AG09319 (cell line): ENCODE measurements at regions not wholly inside any gene's neighbourhood (a gene's known extent, or its start where the extent isn't known, plus 50 kb on each side); places are given as distances from the start of the nearest gene placed in this dataset.

Experiments
- DNase-seq: peaks from one replicate; pipeline ENCODE4 v3.0.0-alpha.2; 2010; ENCODE audit warnings: low read depth; ENCODE audit errors: extremely low read depth
- CTCF ChIP-seq: IDR thresholded peaks from 2 replicates; pipeline ENCODE4 v1.5.1; 2011; ENCODE audit warnings: low read depth, mild to moderate bottlenecking, inconsistent platforms, low read length, moderate library complexity

DNA sequence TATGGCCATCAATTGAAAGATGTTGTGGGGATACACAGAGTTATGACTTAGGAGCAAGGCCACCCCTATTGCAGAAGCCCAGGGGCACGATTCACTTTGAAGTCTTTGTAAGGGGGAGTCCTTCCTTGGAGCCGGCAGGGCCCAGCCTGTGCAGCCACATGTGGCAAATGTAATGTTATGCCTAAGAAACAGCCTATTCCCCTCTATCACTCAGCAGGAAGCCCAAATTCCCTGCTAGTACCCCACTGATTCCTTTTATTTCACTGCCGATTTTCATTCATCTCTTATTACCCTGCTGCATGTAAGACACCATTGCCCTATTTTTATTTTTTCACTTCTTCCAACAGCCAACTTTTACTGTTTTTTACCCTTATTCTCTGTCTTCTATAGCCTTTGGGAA lies 233.2 kb downstream of the PMP22 start:
- no peak for DNase-seq
- no peak for TF ChIP-seq CTCF

GRCh38 chr17:15029469-15029868 lies 235.7 kb downstream of the PMP22 start:
- no peak for DNase-seq
- TF ChIP-seq CTCF = no peak

DNA sequence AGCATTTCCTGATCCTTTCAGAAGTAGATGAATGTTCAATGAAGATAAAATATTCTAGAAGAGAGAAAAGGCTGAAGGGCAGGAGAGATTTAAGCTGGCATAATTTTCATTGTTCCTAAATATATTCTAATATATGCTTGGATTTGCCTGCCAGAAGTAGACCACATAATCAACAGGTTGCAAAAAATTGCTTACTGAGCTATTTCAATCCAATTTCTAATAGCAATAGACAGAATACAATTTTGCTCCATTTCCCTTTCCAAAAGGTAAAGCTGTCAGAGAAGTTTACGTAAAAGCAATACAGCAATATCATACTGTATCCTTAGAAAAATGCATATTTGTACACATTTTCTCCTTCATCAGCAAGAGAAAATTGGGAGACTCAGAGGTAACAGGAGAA lies 237.3 kb downstream of the PMP22 start:
- TF ChIP-seq CTCF = no peak

DNA sequence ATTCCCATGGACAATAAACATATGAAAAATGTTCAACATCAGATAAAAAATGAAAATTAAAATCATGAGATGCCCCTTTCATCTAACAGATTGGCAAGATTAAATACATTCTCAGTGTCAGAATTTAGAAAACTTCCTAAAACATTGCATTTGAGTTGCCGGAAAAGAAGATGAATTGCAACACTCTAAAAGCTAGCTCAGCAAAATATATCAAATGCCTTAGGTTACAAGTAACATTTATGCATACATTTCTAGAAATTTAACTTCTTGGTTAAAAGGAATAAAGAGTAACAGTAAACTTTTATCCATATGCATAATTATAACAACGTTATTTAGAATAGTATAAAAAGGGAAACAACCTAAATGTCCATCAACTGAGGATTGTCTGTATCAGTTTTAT lies 239.0 kb downstream of the PMP22 start:
- TF ChIP-seq CTCF = no peak

More for the DNA sequence above, 237.3 kb downstream of the PMP22 start:
- DNase-seq = no peak

GRCh38 chr17:15023589-15024336 lies 241.4 kb downstream of the PMP22 start:
- TF ChIP-seq CTCF = no peak
- no peak for DNase-seq

More for the DNA sequence above, 239.0 kb downstream of the PMP22 start:
- no peak for DNase-seq

DNA sequence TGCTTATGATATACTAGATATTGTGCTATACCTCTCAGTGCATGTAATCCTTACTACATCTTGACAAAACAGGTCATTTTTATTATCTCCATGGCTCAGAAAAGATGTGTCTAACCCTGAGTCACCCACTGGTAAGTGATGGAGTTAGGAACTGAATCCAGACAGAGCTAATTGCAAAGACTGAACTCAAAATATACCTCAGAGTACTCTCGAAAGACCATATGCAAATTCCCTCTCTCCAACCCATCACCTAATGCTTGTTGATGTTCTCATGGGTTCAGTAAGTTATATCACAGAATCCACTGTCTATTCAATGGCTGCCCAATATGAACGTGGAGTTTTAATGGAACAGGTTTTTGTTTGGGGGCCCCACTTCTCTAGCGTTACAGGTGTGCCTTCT lies 246.0 kb downstream of the PMP22 start:
- DNase-seq = no peak
- TF ChIP-seq CTCF = no peak

DNA sequence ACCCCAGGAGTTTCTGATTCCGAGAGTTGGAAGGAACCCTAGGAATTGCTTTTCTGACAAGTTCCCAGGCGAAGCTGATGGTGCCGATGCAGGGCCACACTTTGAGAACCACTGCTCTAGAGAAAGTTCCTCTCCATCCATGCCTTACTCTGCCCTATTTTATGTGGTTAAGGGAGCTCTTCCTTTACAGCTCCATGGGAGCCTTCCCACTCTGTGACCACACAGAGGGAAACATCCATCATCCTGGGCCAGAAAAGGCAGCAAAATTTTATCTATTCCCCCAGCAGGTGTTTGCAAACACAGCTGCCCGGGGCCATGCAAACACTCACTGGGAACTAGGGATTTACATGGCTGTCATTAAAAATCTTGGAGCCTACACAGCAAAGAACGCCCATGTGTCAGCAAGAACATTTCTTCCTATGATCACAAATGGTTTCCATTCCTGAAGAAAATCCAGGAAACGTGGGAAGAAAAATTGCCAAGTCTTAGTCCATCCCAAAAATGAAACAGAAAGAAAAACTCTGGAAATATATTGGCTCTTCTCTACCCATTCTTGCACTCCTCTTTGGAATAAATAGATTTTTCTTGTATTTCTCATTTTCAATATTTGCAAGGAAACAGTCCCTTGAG lies 252.7 kb downstream of the PMP22 start:
- TF ChIP-seq CTCF = no peak
- no peak for DNase-seq
